Effector CD4-positive, alpha-beta T cell (primary cell): ENCODE measurements at regions not wholly inside any gene's neighbourhood (a gene's known extent, or its start where the extent isn't known, plus 50 kb on each side); places are given as distances from the start of the nearest gene placed in this dataset.

Source experiments
- DNase-seq: peaks from one replicate; pipeline ENCODE4 v3.0.0-alpha.2; 2020

- DNase-seq: no peak
Measured at GRCh38 chr19:30722761-30723160, 350.6 kb downstream of the ZNF536 start.

GRCh38 chr19:30722186-30722585, 350.0 kb downstream of the ZNF536 start:
- no peak for DNase-seq

- DNase-seq: no peak
Measured at GRCh38 chr19:30719999-30720345, 347.8 kb downstream of the ZNF536 start.

GRCh38 chr19:30719189-30719998, 347.2 kb downstream of the ZNF536 start:
- no peak for DNase-seq

GRCh38 chr19:30718707-30719106, 346.5 kb downstream of the ZNF536 start:
- no peak for DNase-seq

- no peak for DNase-seq
Measured at GRCh38 chr19:30718014-30718413, 345.8 kb downstream of the ZNF536 start.

GRCh38 chr19:30717381-30717780, 345.2 kb downstream of the ZNF536 start:
- no peak for DNase-seq

- DNase-seq: no peak
Measured at GRCh38 chr19:30712431-30713337, 340.5 kb downstream of the ZNF536 start.

GRCh38 chr19:30711826-30712225, 339.6 kb downstream of the ZNF536 start:
- no peak for DNase-seq

- no peak for DNase-seq
Measured at GRCh38 chr19:30711296-30711695, 339.1 kb downstream of the ZNF536 start.

GRCh38 chr19:30710721-30711120, 338.5 kb downstream of the ZNF536 start:
- DNase-seq: no peak

- no peak for DNase-seq
Measured at GRCh38 chr19:30708416-30709178, 336.4 kb downstream of the ZNF536 start.

- no peak for DNase-seq
Measured at GRCh38 chr19:30704771-30705330, 332.7 kb downstream of the ZNF536 start.

- DNase-seq: no peak
Measured at GRCh38 chr19:30703645-30704044, 331.5 kb downstream of the ZNF536 start.

GRCh38 chr19:30701178-30701577, 329.0 kb downstream of the ZNF536 start:
- DNase-seq: no peak

GRCh38 chr19:30699871-30700280, 327.7 kb downstream of the ZNF536 start:
- DNase-seq: no peak

GRCh38 chr19:30696514-30696913, 324.3 kb downstream of the ZNF536 start:
- DNase-seq: no peak

- no peak for DNase-seq
Measured at GRCh38 chr19:30695171-30695875, 323.1 kb downstream of the ZNF536 start.

- DNase-seq: no peak
Measured at GRCh38 chr19:30694156-30694755, 322.1 kb downstream of the ZNF536 start.

- DNase-seq: no peak
Measured at GRCh38 chr19:30692879-30693503, 320.8 kb downstream of the ZNF536 start.

GRCh38 chr19:30692181-30692811, 320.1 kb downstream of the ZNF536 start:
- no peak for DNase-seq
